ENCODE measurements at regions not wholly inside any gene's neighbourhood (a gene's known extent, or its start where the extent isn't known, plus 50 kb on each side); places are given as distances from the start of the nearest gene placed in this dataset.
"Not testable (repeated sequence)": the region's sequence is repeated elsewhere in the genome, so short reads cannot be mapped to it uniquely, and the experiment has no call there.

DNA sequence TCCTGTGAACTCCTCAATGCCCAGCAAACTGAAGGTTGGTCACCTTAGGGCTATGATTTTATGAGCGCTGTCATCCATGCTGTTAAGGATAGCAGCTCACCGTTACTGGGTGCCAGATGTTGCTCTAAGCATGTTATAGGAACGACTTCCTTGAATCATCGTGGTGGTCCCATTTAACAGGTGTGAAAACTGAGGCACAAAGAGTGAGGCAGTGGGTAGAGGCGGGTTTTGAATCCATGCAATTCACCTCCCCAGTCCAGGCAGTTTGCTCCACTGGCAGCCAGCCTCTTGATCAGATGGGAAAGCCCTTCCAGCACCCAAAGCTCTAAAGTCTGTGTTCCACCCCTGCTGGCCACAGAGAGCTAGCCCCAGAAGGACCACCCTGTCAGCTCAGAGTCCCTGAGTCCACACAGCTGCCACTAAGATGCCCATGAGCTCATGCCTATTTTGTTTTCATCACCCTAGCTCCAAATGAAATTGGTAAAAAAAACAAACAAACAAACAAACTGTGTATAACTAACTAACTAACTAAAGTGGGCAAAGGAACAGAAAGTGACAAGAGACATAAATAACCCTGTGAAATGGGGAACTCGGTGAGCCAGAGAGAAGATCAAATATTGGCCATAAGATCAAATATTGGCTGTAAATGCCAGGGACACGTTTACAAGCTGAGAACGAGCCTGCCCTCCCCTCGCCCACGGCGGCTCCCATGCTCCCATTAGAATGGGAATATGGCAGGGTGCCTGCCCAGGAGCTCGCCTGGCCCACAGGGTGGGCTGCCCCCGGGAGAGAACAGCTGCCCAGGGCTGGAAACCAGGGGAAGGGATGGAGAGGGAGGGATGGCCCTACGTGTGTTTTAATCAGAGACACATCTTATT is 72.3 kb upstream of the RFLNA start:
- Histone ChIP-seq H3K4me2 (ENCODE audit: low read length) (no peak overlapping the region), H3K27me3 (ENCODE audit: insufficient read depth, low read length) (no peaks in the 10 kb centered on the region), H4K20me1 (ENCODE audit: insufficient read depth, low read length) (no peaks in the 10 kb centered on the region), H3K27ac (ENCODE audit: low read depth, low read length) (no peak overlapping the region), H2AFZ (ENCODE audit: low read depth, low read length) (no peak overlapping the region), H3K4me1 (ENCODE audit: insufficient read depth, low read length) (no peaks in the 10 kb centered on the region), H3K36me3 (ENCODE audit: insufficient read depth, low read length) (no peaks in the 10 kb centered on the region), H3K9me3 (ENCODE audit: insufficient read depth, low read depth, low read length) (no peaks in the 10 kb centered on the region), H3K4me3 (ENCODE audit: insufficient read depth, low read depth, low read length) (no peak overlapping the region), H3K9ac (ENCODE audit: low read length) (no peak overlapping the region), H3K79me2 (ENCODE audit: insufficient read depth, low read length) (no peaks in the 10 kb centered on the region)
- no peak for TF ChIP-seq EZH2 (IDR thresholded peaks at IDR 0.05; ENCODE audit: insufficient read depth, low read length)
- TF ChIP-seq, protein P1, sequence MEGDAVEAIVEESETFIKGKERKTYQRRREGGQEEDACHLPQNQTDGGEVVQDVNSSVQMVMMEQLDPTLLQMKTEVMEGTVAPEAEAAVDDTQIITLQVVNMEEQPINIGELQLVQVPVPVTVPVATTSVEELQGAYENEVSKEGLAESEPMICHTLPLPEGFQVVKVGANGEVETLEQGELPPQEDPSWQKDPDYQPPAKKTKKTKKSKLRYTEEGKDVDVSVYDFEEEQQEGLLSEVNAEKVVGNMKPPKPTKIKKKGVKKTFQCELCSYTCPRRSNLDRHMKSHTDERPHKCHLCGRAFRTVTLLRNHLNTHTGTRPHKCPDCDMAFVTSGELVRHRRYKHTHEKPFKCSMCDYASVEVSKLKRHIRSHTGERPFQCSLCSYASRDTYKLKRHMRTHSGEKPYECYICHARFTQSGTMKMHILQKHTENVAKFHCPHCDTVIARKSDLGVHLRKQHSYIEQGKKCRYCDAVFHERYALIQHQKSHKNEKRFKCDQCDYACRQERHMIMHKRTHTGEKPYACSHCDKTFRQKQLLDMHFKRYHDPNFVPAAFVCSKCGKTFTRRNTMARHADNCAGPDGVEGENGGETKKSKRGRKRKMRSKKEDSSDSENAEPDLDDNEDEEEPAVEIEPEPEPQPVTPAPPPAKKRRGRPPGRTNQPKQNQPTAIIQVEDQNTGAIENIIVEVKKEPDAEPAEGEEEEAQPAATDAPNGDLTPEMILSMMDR (IDR thresholded peaks at IDR 0.05; ENCODE audit: insufficient read depth, low read depth, low read length): no peak
- peaks cover 9% of the 10 kb centered on the region for H3K36me3 Mint-ChIP-seq (ENCODE audit: low read depth, unreplicated experiment)
- H3K4me1 Mint-ChIP-seq (ENCODE audit: low read depth, unreplicated experiment): no peaks in the 10 kb centered on the region
- H3K4me3 Mint-ChIP-seq (ENCODE audit: unreplicated experiment): no peak overlapping the region
- DNase-seq (ENCODE audit: low read depth): no peak
- FAIRE-seq: no peak
- H3K9me3 Mint-ChIP-seq (ENCODE audit: unreplicated experiment): peaks cover 16% of the 10 kb centered on the region
- peaks cover 29% of the 10 kb centered on the region for H3K27me3 Mint-ChIP-seq (ENCODE audit: low read depth, unreplicated experiment)
- H3K27ac Mint-ChIP-seq (ENCODE audit: unreplicated experiment): no peak overlapping the region

- not testable (repeated sequence) for H3K9me3 ChIP-seq (ENCODE audit: insufficient read depth, low read depth, low read length); H4K20me1 ChIP-seq (ENCODE audit: insufficient read depth, low read length); H3K79me2 ChIP-seq (ENCODE audit: insufficient read depth, low read length); H3K4me1 ChIP-seq (ENCODE audit: insufficient read depth, low read length); H3K27me3 ChIP-seq (ENCODE audit: insufficient read depth, low read length); H3K36me3 Mint-ChIP-seq (ENCODE audit: low read depth, unreplicated experiment); H3K27ac Mint-ChIP-seq (ENCODE audit: unreplicated experiment); H3K27ac ChIP-seq (ENCODE audit: low read depth, low read length); H3K4me3 ChIP-seq (ENCODE audit: insufficient read depth, low read depth, low read length); H3K36me3 ChIP-seq (ENCODE audit: insufficient read depth, low read length); DNase-seq (ENCODE audit: low read depth); H3K4me3 Mint-ChIP-seq (ENCODE audit: unreplicated experiment); H3K9ac ChIP-seq (ENCODE audit: low read length); H2AFZ ChIP-seq (ENCODE audit: low read depth, low read length); FAIRE-seq; H3K4me2 ChIP-seq (ENCODE audit: low read length); H3K4me1 Mint-ChIP-seq (ENCODE audit: low read depth, unreplicated experiment)
- H3K27me3 Mint-ChIP-seq (ENCODE audit: low read depth, unreplicated experiment): peaks cover 33% of the 10 kb centered on the region
- peaks cover 18% of the 10 kb centered on the region for H3K9me3 Mint-ChIP-seq (ENCODE audit: unreplicated experiment)
Measured at GRCh38 chr12:124223733-124224138, 71.2 kb upstream of the RFLNA start.

DNA sequence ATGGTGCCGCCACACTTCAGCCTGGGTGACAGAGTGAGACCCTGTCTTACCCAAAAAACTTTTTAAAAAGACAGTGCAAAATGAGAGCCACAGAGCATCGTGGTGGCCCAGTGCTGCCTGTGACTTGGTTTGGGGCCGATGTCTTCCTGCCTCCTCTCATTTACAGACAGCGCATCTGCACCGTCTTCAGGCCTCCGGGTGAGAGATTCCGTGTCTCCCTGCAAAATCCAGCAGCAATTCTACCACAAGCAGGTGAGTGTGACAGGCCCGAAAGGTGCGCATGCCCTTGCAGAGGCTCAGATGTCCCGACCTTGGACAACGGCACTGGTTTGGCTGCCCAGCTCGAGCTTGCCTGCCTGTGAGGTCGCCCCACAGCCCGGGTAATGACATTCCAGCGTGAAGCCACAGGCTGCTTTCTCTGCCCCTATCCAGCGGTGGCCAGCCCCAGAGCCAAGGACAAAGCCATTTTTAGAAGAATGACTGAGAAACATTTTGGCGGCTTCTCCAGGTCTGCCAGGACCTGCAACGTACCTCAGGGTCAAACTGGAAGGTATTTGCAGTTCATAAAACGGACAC is 70.3 kb upstream of the RFLNA start:
- Histone ChIP-seq H3K27me3 (ENCODE audit: insufficient read depth, low read length) (no peaks in the 10 kb centered on the region), H3K4me1 (ENCODE audit: insufficient read depth, low read length) (no peaks in the 10 kb centered on the region), H3K36me3 (ENCODE audit: insufficient read depth, low read length) (no peaks in the 10 kb centered on the region), H3K4me2 (ENCODE audit: low read length) (no peak overlapping the region), H3K9me3 (ENCODE audit: insufficient read depth, low read depth, low read length) (peaks cover under 1% of the 10 kb centered on the region), H3K4me3 (ENCODE audit: insufficient read depth, low read depth, low read length) (no peak overlapping the region), H2AFZ (ENCODE audit: low read depth, low read length) (no peak overlapping the region), H3K9ac (ENCODE audit: low read length) (no peak overlapping the region), H4K20me1 (ENCODE audit: insufficient read depth, low read length) (no peaks in the 10 kb centered on the region), H3K27ac (ENCODE audit: low read depth, low read length) (no peak overlapping the region), H3K79me2 (ENCODE audit: insufficient read depth, low read length) (no peaks in the 10 kb centered on the region)
- H3K4me1 Mint-ChIP-seq (ENCODE audit: low read depth, unreplicated experiment): no peaks in the 10 kb centered on the region
- FAIRE-seq (no peak), DNase-seq (ENCODE audit: low read depth) (no peak)
- H3K36me3 Mint-ChIP-seq (ENCODE audit: low read depth, unreplicated experiment): peaks cover 9% of the 10 kb centered on the region
- no peak overlapping the region for H3K4me3 Mint-ChIP-seq (ENCODE audit: unreplicated experiment)
- TF ChIP-seq, protein P1 (IDR thresholded peaks at IDR 0.05; ENCODE audit: insufficient read depth, low read depth, low read length): no peak
- no peak for TF ChIP-seq EZH2 (IDR thresholded peaks at IDR 0.05; ENCODE audit: insufficient read depth, low read length)
- peaks cover 22% of the 10 kb centered on the region for H3K9me3 Mint-ChIP-seq (ENCODE audit: unreplicated experiment)
- H3K27ac Mint-ChIP-seq (ENCODE audit: unreplicated experiment): no peak overlapping the region
- peaks cover 33% of the 10 kb centered on the region for H3K27me3 Mint-ChIP-seq (ENCODE audit: low read depth, unreplicated experiment)
